OCI-LY1 (cell line): ENCODE measurements at regions not wholly inside any gene's neighbourhood (a gene's known extent, or its start where the extent isn't known, plus 50 kb on each side); places are given as distances from the start of the nearest gene placed in this dataset.

Source experiments
- H2AFZ ChIP-seq: fragments of 200-600 bp; sonication (generic), shearing (Covaris generic); 2 replicates; pipeline ENCODE4 v1.6.0; 2014; ENCODE audit warnings: antibody characterized with exemption, mild to moderate bottlenecking, low read length
- H3F3A ChIP-seq: fragments of 200-600 bp; sonication (generic), shearing (Covaris generic); 2 replicates; pipeline ENCODE4 v1.6.0; 2014; ENCODE audit warnings: mild to moderate bottlenecking, antibody characterized with exemption, low read length, moderate library complexity; ENCODE audit not compliant: insufficient read depth
- H3K27ac ChIP-seq: fragments of 200-600 bp; sonication (generic); 2 replicates; pipeline ENCODE4 v1.5.1; 2014; ENCODE audit warnings: low read length, mixed run types, mild to moderate bottlenecking, low read depth; ENCODE audit not compliant: poor library complexity, severe bottlenecking
- H3K27me3 ChIP-seq: fragments of 200-600 bp; sonication (generic); 2 replicates; pipeline ENCODE4 v1.6.0; 2014; ENCODE audit warnings: antibody characterized with exemption, mild to moderate bottlenecking, low read length, moderate library complexity; ENCODE audit not compliant: insufficient read depth
- H3K36me3 ChIP-seq: fragments of 200-600 bp; sonication (generic); 2 replicates; pipeline ENCODE4 v1.6.1; 2014; ENCODE audit warnings: mild to moderate bottlenecking, antibody characterized with exemption, low read length, moderate library complexity, mixed read lengths; ENCODE audit not compliant: insufficient read depth
- H3K4me1 ChIP-seq: fragments of 200-600 bp; sonication (generic); 2 replicates; pipeline ENCODE4 v1.5.1; 2014; ENCODE audit warnings: mild to moderate bottlenecking, low read length, moderate library complexity; ENCODE audit not compliant: insufficient read depth, severe bottlenecking
- H3K4me2 ChIP-seq: fragments of 200-600 bp; sonication (generic), shearing (Covaris generic); 2 replicates; pipeline ENCODE4 v1.6.1; 2014; ENCODE audit warnings: low read length
- H3K4me3 ChIP-seq: fragments of 200-600 bp; sonication (generic); 2 replicates; pipeline ENCODE4 v1.5.1; 2014; ENCODE audit warnings: low read length, low read depth, mild to moderate bottlenecking, mixed read lengths; ENCODE audit not compliant: poor library complexity, severe bottlenecking
- H3K79me2 ChIP-seq: fragments of 200-600 bp; shearing (Covaris generic); 2 replicates; pipeline ENCODE4 v1.6.1; 2016; ENCODE audit warnings: mixed run types, low read length, mixed read lengths; ENCODE audit not compliant: insufficient read depth
- H3K9ac ChIP-seq: fragments of 200-600 bp; sonication (generic), shearing (Covaris generic); 2 replicates; pipeline ENCODE4 v1.6.1; 2014; ENCODE audit warnings: mild to moderate bottlenecking, low read length, mixed read lengths
- H3K9me2 ChIP-seq: fragments of 200-600 bp; sonication (generic), shearing (Covaris generic); 2 replicates; pipeline ENCODE4 v1.6.1; 2014; ENCODE audit warnings: low read depth, mild to moderate bottlenecking, low read length, mixed read lengths
- H3K9me3 ChIP-seq: fragments of 200-600 bp; shearing (Covaris generic); 2 replicates; pipeline ENCODE4 v1.6.1; 2014; ENCODE audit warnings: low read length, mixed read lengths
- H4K20me1 ChIP-seq: fragments of 200-600 bp; sonication (generic), shearing (Covaris generic); 2 replicates; pipeline ENCODE4 v1.6.0; 2016; ENCODE audit warnings: mild to moderate bottlenecking, low read length; ENCODE audit not compliant: insufficient read depth
- CTCF ChIP-seq: fragments of 200-600 bp; sonication (generic), shearing (Covaris generic); IDR thresholded peaks from 2 replicates; pipeline ENCODE4 v1.5.1; 2017; ENCODE audit warnings: mild to moderate bottlenecking, antibody characterized with exemption, low read length, moderate library complexity, mixed read lengths
- EZH2 ChIP-seq: fragments of 200-600 bp; sonication (generic), shearing (Covaris generic); IDR thresholded peaks from 2 replicates; pipeline ENCODE4 v1.8.0; 2017; ENCODE audit warnings: borderline replicate concordance, mixed run types, mild to moderate bottlenecking, antibody characterized with exemption, low read length, moderate library complexity, mixed read lengths

GRCh38 chr4:177010418-177010817 is 217.7 kb upstream of the VEGFC start:
- H3K9me3 ChIP-seq: no peaks in the 10 kb centered on the region
- no peaks in the 10 kb centered on the region for H3F3A ChIP-seq
- H3K9ac ChIP-seq: no peak overlapping the region
- no peaks in the 10 kb centered on the region for H3K4me1 ChIP-seq
- no peaks in the 10 kb centered on the region for H3K27me3 ChIP-seq
- H3K9me2 ChIP-seq: no peaks in the 10 kb centered on the region
- H3K27ac ChIP-seq: no peak overlapping the region
- no peak for TF ChIP-seq CTCF
- TF ChIP-seq EZH2: no peak
- no peak overlapping the region for H3K4me2 ChIP-seq
- no peaks in the 10 kb centered on the region for H3K79me2 ChIP-seq
- H3K36me3 ChIP-seq: no peaks in the 10 kb centered on the region
- no peak overlapping the region for H2AFZ ChIP-seq
- H3K4me3 ChIP-seq: no peak overlapping the region
- no peaks in the 10 kb centered on the region for H4K20me1 ChIP-seq

- H3K9me2 ChIP-seq: no peaks in the 10 kb centered on the region
- no peaks in the 10 kb centered on the region for H4K20me1 ChIP-seq
- no peak overlapping the region for H3K27ac ChIP-seq
- H2AFZ ChIP-seq: no peak overlapping the region
- no peaks in the 10 kb centered on the region for H3K27me3 ChIP-seq
- no peak for TF ChIP-seq EZH2
- TF ChIP-seq CTCF: no peak
- H3K4me2 ChIP-seq: no peak overlapping the region
- no peaks in the 10 kb centered on the region for H3K9me3 ChIP-seq
- H3F3A ChIP-seq: no peaks in the 10 kb centered on the region
- H3K36me3 ChIP-seq: no peaks in the 10 kb centered on the region
- H3K4me3 ChIP-seq: no peak overlapping the region
- no peaks in the 10 kb centered on the region for H3K4me1 ChIP-seq
- no peak overlapping the region for H3K9ac ChIP-seq
- H3K79me2 ChIP-seq: no peaks in the 10 kb centered on the region
Observed at GRCh38 chr4:177012918-177013545, 220.3 kb upstream of the VEGFC start.

- TF ChIP-seq CTCF (no peak), EZH2 (no peak)
- Histone ChIP-seq H3F3A (no peaks in the 10 kb centered on the region), H3K27ac (no peak overlapping the region), H3K4me3 (no peak overlapping the region), H3K36me3 (no peaks in the 10 kb centered on the region), H4K20me1 (no peaks in the 10 kb centered on the region), H3K9me2 (no peaks in the 10 kb centered on the region), H2AFZ (no peak overlapping the region), H3K4me2 (no peak overlapping the region), H3K4me1 (no peaks in the 10 kb centered on the region), H3K9me3 (no peaks in the 10 kb centered on the region), H3K9ac (no peak overlapping the region), H3K27me3 (no peaks in the 10 kb centered on the region), H3K79me2 (no peaks in the 10 kb centered on the region)
Observed at GRCh38 chr4:177016541-177017141, 223.9 kb upstream of the VEGFC start.
